ENCODE measurements at regions not wholly inside any gene's neighbourhood (a gene's known extent, or its start where the extent isn't known, plus 50 kb on each side); places are given as distances from the start of the nearest gene placed in this dataset.

GRCh38 chr20:6855104-6855503, 87.6 kb downstream of the BMP2 start:
- Histone ChIP-seq H3K4me1 (ENCODE audit: insufficient read depth) (no peaks in the 10 kb centered on the region), H3K27me3 (ENCODE audit: insufficient read depth) (no peaks in the 10 kb centered on the region), H3K36me3 (ENCODE audit: insufficient read depth) (no peaks in the 10 kb centered on the region), H3K79me2 (replicated peaks; ENCODE audit: insufficient read depth) (no peaks in the 10 kb centered on the region), H3F3A (replicated peaks; ENCODE audit: low read depth) (no peaks in the 10 kb centered on the region), H4K20me1 (replicated peaks; ENCODE audit: insufficient read depth) (no peaks in the 10 kb centered on the region), H3K4me2 (no peak overlapping the region), H3K27ac (ENCODE audit: low read depth) (no peak overlapping the region), H3K4me3 (no peak overlapping the region), H3K9me2 (ENCODE audit: insufficient read depth) (0 out of 2 replicates have a peak, but pooled peaks cover 7% of the 10 kb centered on the region), H2AFZ (no peak overlapping the region)
- Mint-ChIP-seq H3K36me3 (ENCODE audit: low read depth) (no peaks in the 10 kb centered on the region), H3K4me1 (no peaks in the 10 kb centered on the region), H3K9me3 (no peaks in the 10 kb centered on the region), H3K27me3 (ENCODE audit: insufficient read depth, low read depth, poor library complexity) (no peaks in the 10 kb centered on the region), H3K4me3 (no peak overlapping the region), H3K27ac (no peak overlapping the region)
- ATAC-seq (no peak), DNase-seq (ENCODE audit: low spot score) (no peak)
- TF ChIP-seq ETS1 (IDR thresholded peaks at IDR 0.05) (no peak), POLR2AphosphoS5 (IDR thresholded peaks at IDR 0.05; ENCODE audit: low read depth) (no peak), EZH2 (IDR thresholded peaks at IDR 0.05; ENCODE audit: low read depth, unreplicated experiment) (no peak), REST (IDR thresholded peaks at IDR 0.05; ENCODE audit: unreplicated experiment) (no peak), ZNF114 (CRISPR knock-in tag; IDR thresholded peaks at IDR 0.05) (no peak), JUNB (IDR thresholded peaks at IDR 0.05; ENCODE audit: unreplicated experiment) (no peak), ZNF331 (CRISPR knock-in tag; IDR thresholded peaks at IDR 0.05; ENCODE audit: low read depth) (no peak), NANOG (IDR thresholded peaks at IDR 0.05; ENCODE audit: borderline replicate concordance) (no peak), ZNF462 (CRISPR knock-in tag; IDR thresholded peaks at IDR 0.05) (no peak), STAT1 (IDR thresholded peaks at IDR 0.05; ENCODE audit: unreplicated experiment) (no peak), EZH2phosphoT487 (IDR thresholded peaks at IDR 0.05; ENCODE audit: unreplicated experiment) (no peak), CREB1 (CRISPR knock-in tag; IDR thresholded peaks at IDR 0.05; ENCODE audit: low read depth) (no peak), CTCF (conservative IDR thresholded peaks at IDR 0.05; ENCODE audit: low read depth in 2 of 2) (no peak)

Data from GM23338 (cell line).